HG02885 (cell line): ENCODE measurements at regions not wholly inside any gene's neighbourhood (a gene's known extent, or its start where the extent isn't known, plus 50 kb on each side); places are given as distances from the start of the nearest gene placed in this dataset.

ENCODE experiments used
- ATAC-seq: cut with Tn5 transposase; IDR thresholded peaks from one replicate; pipeline ENCODE4 v1.9.1; 2021; ENCODE audit warnings: mild to moderate bottlenecking; ENCODE audit not compliant: unreplicated experiment, poor library complexity

- ATAC-seq = no peak
Measured at GRCh38 chr11:119478711-119479285, 55.8 kb upstream of the THY1 start.

- ATAC-seq = no peak
Measured at GRCh38 chr11:119476666-119477331, 53.8 kb upstream of the THY1 start.

- no peak for ATAC-seq
Measured at GRCh38 chr11:119476038-119476437, 53.1 kb upstream of the THY1 start.

- ATAC-seq = no peak
Measured at GRCh38 chr11:119474682-119475596, 52.0 kb upstream of the THY1 start.

- no peak for ATAC-seq
Measured at GRCh38 chr11:119473901-119474681, 51.1 kb upstream of the THY1 start.

GRCh38 chr11:119473226-119473625 lies 50.3 kb upstream of the THY1 start:
- no peak for ATAC-seq

GRCh38 chr11:119472856-119473222 lies 49.9 kb upstream of the THY1 start:
- no peak for ATAC-seq
